Heart left ventricle (tissue), 13 donors: ENCODE measurements at regions not wholly inside any gene's neighbourhood (a gene's known extent, or its start where the extent isn't known, plus 50 kb on each side); places are given as distances from the start of the nearest gene placed in this dataset.

Experiments
- CTCF ChIP-seq, 12 donors: fragments of 200-600 bp; sonication (generic) in 4 of 12; IDR thresholded peaks; one replicate each; pipeline versions ENCODE4 v1.5.0 to v1.8.0; 2018 to 2022; ENCODE audit warnings: antibody characterized with exemption in 12 of 12, mild to moderate bottlenecking in 5 of 12
- POLR2A ChIP-seq, 2 donors: fragments of 450-650 bp; IDR thresholded peaks; one replicate each; pipeline ENCODE4 v1.6.1; 2017; ENCODE audit warnings: antibody characterized with exemption in 2 of 2, mild to moderate bottlenecking in 2 of 2, moderate library complexity in 2 of 2
- donor health status: ischemic (EF 13 %, LVEDD 7.1; RV severe dilation, severe dysfunction).
- donor health status: DM: no; HTN: yes; CAD: no.
- donor health status: DM: no; HTN: no; CAD: no.
- donor health status: ischemic (EF 25% LVEDD 6.9; RV normal size, moderate dysfunction).
- donor health status: ischemic (EF 25% LVEDD 5.7; RV mildly dilated, moderate dysfunction).
- donor health status: ischemic (EF 35%, LVEDD 5.7; RV mildly dilated, moderate dysfunction).
- donor health status: nonischemic (EF 11% LVEDD 7.7; RV severe dilation, severe dysfunction).
- donor health status: DM: yes; HTN: yes; CAD: no.
- donor health status: PGD.
- donor health status: ischemic (EF 29% LVEDD 5.4; RV normal size, mild dysfunction).
- donor health status: nonischemic (EF 23%, LVEDD 6.1; RV moderate dilation, normal function).

GRCh38 chr1:104699433-104699832 lies 949.7 kb downstream of the AMY1C start:
- TF ChIP-seq CTCF (IDR thresholded peaks at IDR 0.05) (no peak), POLR2A (IDR thresholded peaks at IDR 0.05) (no peak)
